Lower leg skin (tissue), 4 donors: ENCODE measurements at regions not wholly inside any gene's neighbourhood (a gene's known extent, or its start where the extent isn't known, plus 50 kb on each side); places are given as distances from the start of the nearest gene placed in this dataset.

Experiments used
- DNase-seq, 2 donors: peaks; one replicate each; pipeline ENCODE4 v3.0.0-alpha.2; 2019; ENCODE audit warnings: low spot score in 2 of 2
- H3K4me3 ChIP-seq: fragments of 200-600 bp; sonication (generic); 2 replicates; pipeline ENCODE4 v1.5.1; 2017; ENCODE audit warnings: mild to moderate bottlenecking, low read depth; ENCODE audit not compliant: poor library complexity, severe bottlenecking
- CTCF ChIP-seq, 3 donors: fragments of 450-650 bp; IDR thresholded peaks; one replicate each; pipeline ENCODE4 v1.5.1; 2016; ENCODE audit warnings: antibody characterized with exemption in 3 of 3, mild to moderate bottlenecking in 3 of 3, moderate library complexity in 2 of 3
- POLR2A ChIP-seq, 2 donors: fragments of 450-650 bp; IDR thresholded peaks; one replicate each; pipeline ENCODE4 v1.6.1; 2016 to 2017; ENCODE audit warnings: antibody characterized with exemption in 2 of 2, mild to moderate bottlenecking in 1 of 2, moderate library complexity in 1 of 2
- WGBS, 2 donors: methylation state at CpG; one replicate each; pipeline ENCODE4 v1.1.5; 2018; 5-methylcytosine and 5-hydroxymethylcytosine counted together
- intact Hi-C: fragments of 100-400 bp; cut with DNase I; formaldehyde crosslinking; loops from one replicate; pipeline ENCODE4 v1.15.0; 2023; ENCODE audit warnings: low total_unique reads

GRCh38 chr7:41621953-41622831 lies 80.7 kb downstream of the INHBA start:
- no peak overlapping the region for H3K4me3 ChIP-seq
- no peak for TF ChIP-seq POLR2A (IDR thresholded peaks at IDR 0.05)
- no peak for TF ChIP-seq CTCF (IDR thresholded peaks at IDR 0.05)
- no peak for DNase-seq
- 79 to 82% methylated on average over 7 of the region's 7 CpGs for WGBS, 2 donors
- intact Hi-C loops: no loop called here

GRCh38 chr7:41617987-41618386 lies 84.9 kb downstream of the INHBA start:
- WGBS, 2 donors: 85 to 96% methylated on average over 1 of the region's 1 CpG
- DNase-seq: no peak
- intact Hi-C loops: no loop called here
- TF ChIP-seq POLR2A (IDR thresholded peaks at IDR 0.05): no peak
- no peak for TF ChIP-seq CTCF (IDR thresholded peaks at IDR 0.05)
- H3K4me3 ChIP-seq: no peak overlapping the region

GRCh38 chr7:41612798-41613197 lies 90.1 kb downstream of the INHBA start:
- 83 to 89% methylated on average over 2 of the region's 2 CpGs for WGBS, 2 donors
- H3K4me3 ChIP-seq: no peak overlapping the region
- no peak for TF ChIP-seq POLR2A (IDR thresholded peaks at IDR 0.05)
- TF ChIP-seq CTCF (IDR thresholded peaks at IDR 0.05): no peak
- no peak for DNase-seq
- intact Hi-C loops: no loop called here

- no peak for DNase-seq
- intact Hi-C loops: no loop called here
- no peak for TF ChIP-seq POLR2A (IDR thresholded peaks at IDR 0.05)
- no peak for TF ChIP-seq CTCF (IDR thresholded peaks at IDR 0.05)
- 90 to 93% methylated on average over 4 of the region's 4 CpGs for WGBS, 2 donors
- no peak overlapping the region for H3K4me3 ChIP-seq
Observed at GRCh38 chr7:41612386-41612785, 90.5 kb downstream of the INHBA start.

- WGBS, 2 donors: 88 to 91% methylated on average over 2 of the region's 2 CpGs
- no peak overlapping the region for H3K4me3 ChIP-seq
- intact Hi-C loops: no loop called here
- no peak for DNase-seq
- no peak for TF ChIP-seq POLR2A (IDR thresholded peaks at IDR 0.05)
- TF ChIP-seq CTCF (IDR thresholded peaks at IDR 0.05): no peak
Observed at GRCh38 chr7:41608447-41608846, 94.4 kb downstream of the INHBA start.

- no peak for TF ChIP-seq CTCF (IDR thresholded peaks at IDR 0.05)
- TF ChIP-seq POLR2A (IDR thresholded peaks at IDR 0.05): no peak
- intact Hi-C loops: no loop called here
- 88 to 100% methylated on average over 1 of the region's 1 CpG for WGBS, 2 donors
- DNase-seq: no peak
- no peak overlapping the region for H3K4me3 ChIP-seq
Observed at GRCh38 chr7:41603985-41604384, 98.9 kb downstream of the INHBA start.
